Sigmoid colon (tissue), 4 donors: ENCODE measurements at regions not wholly inside any gene's neighbourhood (a gene's known extent, or its start where the extent isn't known, plus 50 kb on each side); places are given as distances from the start of the nearest gene placed in this dataset.

ENCODE experiments used
- EP300 ChIP-seq, 4 donors: sonication (generic); formaldehyde crosslinking; IDR thresholded peaks; one replicate each; pipeline ENCODE4 v1.6.1; 2017; ENCODE audit warnings: antibody characterized with exemption in 4 of 4
- POLR2A ChIP-seq, 2 donors: fragments of 450-650 bp; IDR thresholded peaks; one replicate each; pipeline ENCODE4 v1.6.1; 2016; ENCODE audit warnings: antibody characterized with exemption in 2 of 2, mild to moderate bottlenecking in 2 of 2, moderate library complexity in 2 of 2
- POLR2AphosphoS5 ChIP-seq, 4 donors: sonication (generic); formaldehyde crosslinking; IDR thresholded peaks; one replicate each; pipeline ENCODE4 v1.6.1; 2017; ENCODE audit warnings: antibody characterized with exemption in 4 of 4
- TF ChIP-seq, protein P1 (sequence below), 4 experiments: fragments of 450-650 bp in 3 of 4; fragments of 200-600 bp in 1 of 4; IDR thresholded peaks; one replicate each; pipeline ENCODE4 v1.5.1; 2016 to 2019; ENCODE audit warnings: antibody characterized with exemption in 4 of 4, mild to moderate bottlenecking in 3 of 4, moderate library complexity in 2 of 4

DNA sequence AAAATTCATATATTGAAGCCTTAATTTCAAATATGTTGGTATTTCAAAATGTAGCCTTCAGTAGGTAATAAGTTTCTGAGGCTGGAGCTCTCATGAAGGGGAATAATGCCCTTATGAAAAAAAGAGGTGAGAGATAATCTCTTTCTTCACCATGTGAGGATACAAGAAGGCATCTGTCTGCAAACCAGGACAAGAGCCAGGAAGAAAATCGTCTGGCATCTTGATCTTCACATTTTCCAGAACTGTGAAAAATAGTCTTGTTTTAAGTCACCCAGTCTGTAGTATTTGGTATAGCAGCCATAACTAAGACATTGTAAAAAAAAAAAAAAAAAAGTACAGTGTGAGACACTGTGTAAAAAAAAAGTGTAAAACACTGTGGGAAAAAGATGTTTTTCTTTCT is 768.9 kb downstream of the TAF11L14 start:
- TF ChIP-seq, protein P1, sequence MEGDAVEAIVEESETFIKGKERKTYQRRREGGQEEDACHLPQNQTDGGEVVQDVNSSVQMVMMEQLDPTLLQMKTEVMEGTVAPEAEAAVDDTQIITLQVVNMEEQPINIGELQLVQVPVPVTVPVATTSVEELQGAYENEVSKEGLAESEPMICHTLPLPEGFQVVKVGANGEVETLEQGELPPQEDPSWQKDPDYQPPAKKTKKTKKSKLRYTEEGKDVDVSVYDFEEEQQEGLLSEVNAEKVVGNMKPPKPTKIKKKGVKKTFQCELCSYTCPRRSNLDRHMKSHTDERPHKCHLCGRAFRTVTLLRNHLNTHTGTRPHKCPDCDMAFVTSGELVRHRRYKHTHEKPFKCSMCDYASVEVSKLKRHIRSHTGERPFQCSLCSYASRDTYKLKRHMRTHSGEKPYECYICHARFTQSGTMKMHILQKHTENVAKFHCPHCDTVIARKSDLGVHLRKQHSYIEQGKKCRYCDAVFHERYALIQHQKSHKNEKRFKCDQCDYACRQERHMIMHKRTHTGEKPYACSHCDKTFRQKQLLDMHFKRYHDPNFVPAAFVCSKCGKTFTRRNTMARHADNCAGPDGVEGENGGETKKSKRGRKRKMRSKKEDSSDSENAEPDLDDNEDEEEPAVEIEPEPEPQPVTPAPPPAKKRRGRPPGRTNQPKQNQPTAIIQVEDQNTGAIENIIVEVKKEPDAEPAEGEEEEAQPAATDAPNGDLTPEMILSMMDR (IDR thresholded peaks at IDR 0.05): no peak
- TF ChIP-seq POLR2A (IDR thresholded peaks at IDR 0.05) (no peak), POLR2AphosphoS5 (IDR thresholded peaks at IDR 0.05) (no peak), EP300 (IDR thresholded peaks at IDR 0.05) (no peak)
